ENCODE measurements at regions not wholly inside any gene's neighbourhood (a gene's known extent, or its start where the extent isn't known, plus 50 kb on each side); places are given as distances from the start of the nearest gene placed in this dataset.

- no peak for TF ChIP-seq CTCF (IDR thresholded peaks at IDR 0.05; ENCODE audit: insufficient read depth, low read depth, low read length, missing control alignments)
- H3K4me3 ChIP-seq (ENCODE audit: low read length), result no peak overlapping the region
- DNase-seq (ENCODE audit: low read depth), result no peak
Observed at GRCh38 chr16:6155271-6155670, 1057.7 kb upstream of the EEF2KMT start.

GRCh38 chr16:6153901-6154300 lies 1056.3 kb upstream of the EEF2KMT start:
- no peak overlapping the region for H3K4me3 ChIP-seq (ENCODE audit: low read length)
- no peak for TF ChIP-seq CTCF (IDR thresholded peaks at IDR 0.05; ENCODE audit: insufficient read depth, low read depth, low read length, missing control alignments)
- no peak for DNase-seq (ENCODE audit: low read depth)

- H3K4me3 ChIP-seq (ENCODE audit: low read length), result no peak overlapping the region
- no peak for TF ChIP-seq CTCF (IDR thresholded peaks at IDR 0.05; ENCODE audit: insufficient read depth, low read depth, low read length, missing control alignments)
- DNase-seq (ENCODE audit: low read depth), result no peak
Observed at GRCh38 chr16:6149031-6149430, 1051.4 kb upstream of the EEF2KMT start.

- no peak for TF ChIP-seq CTCF (IDR thresholded peaks at IDR 0.05; ENCODE audit: insufficient read depth, low read depth, low read length, missing control alignments)
- no peak overlapping the region for H3K4me3 ChIP-seq (ENCODE audit: low read length)
- no peak for DNase-seq (ENCODE audit: low read depth)
Observed at GRCh38 chr16:6148361-6148760, 1050.8 kb upstream of the EEF2KMT start.

- no peak overlapping the region for H3K4me3 ChIP-seq (ENCODE audit: low read length)
- DNase-seq (ENCODE audit: low read depth), result no peak
- TF ChIP-seq CTCF (IDR thresholded peaks at IDR 0.05; ENCODE audit: insufficient read depth, low read depth, low read length, missing control alignments), result no peak
Observed at GRCh38 chr16:6146874-6147425, 1049.4 kb upstream of the EEF2KMT start.

GRCh38 chr16:6146356-6146755 lies 1048.8 kb upstream of the EEF2KMT start:
- H3K4me3 ChIP-seq (ENCODE audit: low read length), result no peak overlapping the region
- no peak for DNase-seq (ENCODE audit: low read depth)
- no peak for TF ChIP-seq CTCF (IDR thresholded peaks at IDR 0.05; ENCODE audit: insufficient read depth, low read depth, low read length, missing control alignments)

GRCh38 chr16:6144463-6144862 lies 1046.9 kb upstream of the EEF2KMT start:
- DNase-seq (ENCODE audit: low read depth), result no peak

More at GRCh38 chr16:6144463-6144862, 1046.9 kb upstream of the EEF2KMT start:
- TF ChIP-seq CTCF (IDR thresholded peaks at IDR 0.05; ENCODE audit: insufficient read depth, low read depth, low read length, missing control alignments), result no peak
- no peak overlapping the region for H3K4me3 ChIP-seq (ENCODE audit: low read length)

All from epithelial cell of esophagus (primary cell).